IMR-90 (cell line): ENCODE measurements at regions not wholly inside any gene's neighbourhood (a gene's known extent, or its start where the extent isn't known, plus 50 kb on each side); places are given as distances from the start of the nearest gene placed in this dataset.

Source experiments
- ATAC-seq: fragments of 200-7000 bp; cut with Tn5 transposase; 2 replicates; pipeline ENCODE4 v1.9.1; 2020; ENCODE audit warnings: low read depth, mild to moderate bottlenecking, moderate library complexity
- BruUV-seq: library from RNA; stranded (reverse); fragments of 400-500 nt; replicated peaks from 2 replicates; lab custom pipeline; 2021; lab: Mats Ljungman, UMichigan
- CTCF ChIA-PET: fragments of 300-600 bp; formaldehyde crosslinking; extraction: SDS; loops from one replicate; lab custom pipeline; 2021; ENCODE audit warnings: antibody characterized with exemption; lab: Yijun Ruan, JAX
- POLR2A ChIA-PET: fragments of 300-600 bp; sonication (Branson Sonifier 250); formaldehyde crosslinking; loops from one replicate; lab custom pipeline; 2022; ENCODE audit warnings: antibody characterized with exemption; ENCODE audit not compliant: unreplicated experiment; lab: Charles Lee
- DNase-seq: peaks from one replicate; pipeline ENCODE4 v3.0.0; 2013
- H2AFZ ChIP-seq: replicated peaks from 2 replicates; pipeline ENCODE3; 2013; ENCODE audit warnings: low read length, mild to moderate bottlenecking; ENCODE audit not compliant: poor library complexity
- H2AK5ac ChIP-seq: 2 replicates; pipeline ENCODE4 v1.6.1; 2013; ENCODE audit warnings: low read depth, low read length, inconsistent platforms
- H2AK9ac ChIP-seq: replicated peaks from 2 replicates; pipeline ENCODE3; 2013; ENCODE audit warnings: mild to moderate bottlenecking, low read depth, low read length, moderate library complexity; ENCODE audit not compliant: poor library complexity
- H2BK120ac ChIP-seq: 2 replicates; pipeline ENCODE4 v1.6.1; 2013; ENCODE audit warnings: low read depth, low read length, inconsistent platforms
- H2BK15ac ChIP-seq: 3 replicates; pipeline ENCODE4 v1.6.1; 2013; ENCODE audit warnings: low read depth, low read length, inconsistent platforms
- H2BK20ac ChIP-seq: 2 replicates; pipeline ENCODE4 v1.6.1; 2013; ENCODE audit warnings: low read depth, mild to moderate bottlenecking, inconsistent platforms, low read length, moderate library complexity
- H2BK5ac ChIP-seq: 2 replicates; pipeline ENCODE4 v1.6.1; 2013; ENCODE audit warnings: mild to moderate bottlenecking, low read depth, low read length, inconsistent platforms; ENCODE audit not compliant: poor library complexity, severe bottlenecking
- H3K14ac ChIP-seq: replicated peaks from 2 replicates; pipeline ENCODE4 v1.6.1; 2013; ENCODE audit warnings: low read depth, low read length, inconsistent platforms
- H3K18ac ChIP-seq: 2 replicates; pipeline ENCODE4 v1.6.1; 2013; ENCODE audit warnings: low read depth, low read length, control low read depth
- H3K23ac ChIP-seq: 2 replicates; pipeline ENCODE4 v1.6.1; 2013; ENCODE audit warnings: low read depth, low read length, inconsistent platforms
- H3K27ac ChIP-seq: 2 replicates; pipeline ENCODE4 v1.5.1; 2013; ENCODE audit warnings: mild to moderate bottlenecking, control low read depth, low read length; ENCODE audit not compliant: insufficient read depth
- H3K27me3 ChIP-seq: 2 replicates; pipeline ENCODE4 v1.6.1; 2013; ENCODE audit warnings: low read length; ENCODE audit not compliant: control insufficient read depth, insufficient read depth
- H3K36me3 ChIP-seq: 2 replicates; pipeline ENCODE4 v1.6.1; 2013; ENCODE audit warnings: low read length, mixed read lengths; ENCODE audit not compliant: control insufficient read depth, insufficient read depth
- H3K4ac ChIP-seq: 2 replicates; pipeline ENCODE4 v1.6.1; 2013; ENCODE audit warnings: low read depth, low read length, inconsistent platforms
- H3K4me1 ChIP-seq: 2 replicates; pipeline ENCODE4 v1.6.1; 2013; ENCODE audit warnings: low read length, mixed read lengths; ENCODE audit not compliant: control insufficient read depth, insufficient read depth
- H3K4me2 ChIP-seq: 2 replicates; pipeline ENCODE4 v1.6.1; 2013; ENCODE audit warnings: low read depth, mild to moderate bottlenecking, control low read depth, low read length, moderate library complexity
- H3K4me3 ChIP-seq: 2 replicates; pipeline ENCODE4 v1.5.1; 2013; ENCODE audit warnings: low read depth, mild to moderate bottlenecking, control low read depth, low read length, moderate library complexity; ENCODE audit not compliant: insufficient read depth
- H3K56ac ChIP-seq: 2 replicates; pipeline ENCODE4 v1.6.1; 2013; ENCODE audit warnings: low read length, inconsistent platforms; ENCODE audit not compliant: insufficient read depth; ENCODE audit errors: extremely low read depth
- H3K79me1 ChIP-seq, 2 experiments: 2 replicates each; pipeline ENCODE4 v1.6.1; 2013; ENCODE audit warnings: low read length in 2 of 2, inconsistent platforms in 1 of 2, low read depth in 1 of 2
- H3K9ac ChIP-seq: 2 replicates; pipeline ENCODE4 v1.6.1; 2013; ENCODE audit warnings: low read depth, low read length, control low read depth
- H3K9me1 ChIP-seq: 2 replicates; pipeline ENCODE4 v1.6.1; 2013; ENCODE audit warnings: low read length, inconsistent platforms; ENCODE audit not compliant: insufficient read depth
- H3K9me3 ChIP-seq: 2 replicates; pipeline ENCODE4 v1.6.1; 2013; ENCODE audit warnings: low read length; ENCODE audit not compliant: control insufficient read depth, insufficient read depth
- H4K20me1 ChIP-seq: 2 replicates; pipeline ENCODE4 v1.6.1; 2013; ENCODE audit warnings: low read length, inconsistent platforms; ENCODE audit not compliant: insufficient read depth
- H4K5ac ChIP-seq: 2 replicates; pipeline ENCODE4 v1.6.1; 2013; ENCODE audit warnings: mild to moderate bottlenecking, low read depth, low read length, control low read depth
- H4K8ac ChIP-seq, 2 experiments: 2 replicates each; pipeline ENCODE4 v1.6.1; 2013; ENCODE audit warnings: low read depth in 2 of 2, low read length in 2 of 2, control low read depth in 1 of 2, inconsistent platforms in 1 of 2
- H4K91ac ChIP-seq: 2 replicates; pipeline ENCODE4 v1.6.1; 2013; ENCODE audit warnings: low read depth, low read length, inconsistent platforms; ENCODE audit not compliant: insufficient read depth
- BHLHE40 ChIP-seq: fragments of 150-350 bp; IDR thresholded peaks from 2 replicates; pipeline ENCODE4 v1.6.1; 2016; ENCODE audit warnings: mild to moderate bottlenecking, low read depth, low read length
- CTCF ChIP-seq: conservative IDR thresholded peaks from 2 replicates; pipeline ENCODE4 v1.5.1; 2012; ENCODE audit warnings: mild to moderate bottlenecking, low read depth, low read length, improper control_type of control experiment
- POLR2A ChIP-seq: IDR thresholded peaks from 2 replicates; pipeline ENCODE4 v1.6.1; 2012; ENCODE audit warnings: mild to moderate bottlenecking, low read depth, low read length
- RCOR1 ChIP-seq: IDR thresholded peaks from 2 replicates; pipeline ENCODE4 v1.6.1; 2012; ENCODE audit warnings: mild to moderate bottlenecking, low read length, improper control_type of control experiment; ENCODE audit not compliant: insufficient replicate concordance
- RFX5 ChIP-seq: IDR thresholded peaks from 2 replicates; pipeline ENCODE4 v1.8.0; 2012; ENCODE audit warnings: low read depth, mild to moderate bottlenecking, low read length, moderate library complexity
- SMC3 ChIP-seq: fragments of 150-350 bp; IDR thresholded peaks from 2 replicates; pipeline ENCODE4 v1.6.1; 2016; ENCODE audit warnings: low read depth, mild to moderate bottlenecking, antibody characterized with exemption, low read length, moderate library complexity
- USF2 ChIP-seq: fragments of 150-350 bp; IDR thresholded peaks from 2 replicates; pipeline ENCODE4 v1.6.1; 2017; ENCODE audit warnings: mild to moderate bottlenecking, antibody characterized with exemption, low read length, low read depth
- WGBS, 2 experiments: methylation state at CpG; one replicate each; pipeline versions ENCODE4 v1.1.5 to v1.1.7; 2013; ENCODE audit warnings: missing lambda C conversion rate in 2 of 2; ENCODE audit not compliant: insufficient read length in 1 of 2; ENCODE audit errors: extremely low coverage in 2 of 2; 5-methylcytosine and 5-hydroxymethylcytosine counted together
- dilution Hi-C: fragments of 300-500 bp; cut with HindIII; formaldehyde crosslinking; loops from one replicate; pipeline ENCODE4 v1.14.3; 2018; ENCODE audit warnings: low sequenced_read_pairs; ENCODE audit not compliant: unreplicated experiment
- in situ Hi-C: fragments of 300-500 bp; cut with MboI; formaldehyde crosslinking; loops from 3 replicates; pipeline ENCODE4 v1.14.3; 2019; ENCODE audit warnings: low sequenced_read_pairs, inconsistent platforms, mixed read lengths
- intact Hi-C: fragments of 100-400 bp; cut with micrococcal nuclease; formaldehyde crosslinking; loops from 2 replicates; pipeline ENCODE4 v1.10.0; 2022

- no peak overlapping the region for H2BK20ac ChIP-seq
- dilution Hi-C loops: no loop called here
- no peak overlapping the region for H2AK9ac ChIP-seq
- BruUV-seq: no TSS peak
- no peak overlapping the region for H4K8ac ChIP-seq
- no peak overlapping the region for H2BK5ac ChIP-seq
- in situ Hi-C loops: no loop called here
- no peak overlapping the region for H4K5ac ChIP-seq
- no peak overlapping the region for H2AFZ ChIP-seq
- no peaks in the 10 kb centered on the region for H3K79me1 ChIP-seq
- no peaks in the 10 kb centered on the region for H3K4me1 ChIP-seq
- no peak overlapping the region for H3K56ac ChIP-seq
- no peak overlapping the region for H2AK5ac ChIP-seq
- no peak overlapping the region for H4K91ac ChIP-seq
- no peak overlapping the region for H2BK120ac ChIP-seq
- no peaks in the 10 kb centered on the region for H3K9me3 ChIP-seq
- TF ChIP-seq USF2 (no peak), SMC3 (no peak), BHLHE40 (no peak), RFX5 (no peak), POLR2A (no peak), CTCF (no peak), RCOR1 (no peak)
- no peak overlapping the region for H3K18ac ChIP-seq
- H3K9ac ChIP-seq: no peak overlapping the region
- H3K27ac ChIP-seq: no peak overlapping the region
- no peak overlapping the region for H2BK15ac ChIP-seq
- no peak overlapping the region for H3K4ac ChIP-seq
- H3K36me3 ChIP-seq: no peaks in the 10 kb centered on the region
- H3K23ac ChIP-seq: no peak overlapping the region
- ChIA-PET POLR2A (no interaction called here), CTCF (no interaction called here)
- no peaks in the 10 kb centered on the region for H3K9me1 ChIP-seq
- intact Hi-C loops: no loop called here
- WGBS, 2 experiments: no CpG with 5 or more reads among the region's 5 CpGs
- H3K27me3 ChIP-seq: no peaks in the 10 kb centered on the region; the same call in 1 of the 2 replicates
- ATAC-seq: no peak
- no peak for DNase-seq
- H3K4me3 ChIP-seq: no peak overlapping the region
- no peak overlapping the region for H3K4me2 ChIP-seq
- H4K20me1 ChIP-seq: no peaks in the 10 kb centered on the region
- H3K14ac ChIP-seq: no peak overlapping the region
Measured at GRCh38 chr6:169316651-169317050, 63.0 kb upstream of the THBS2 start.
